Mesenchymal stem cell (in vitro differentiated cells and primary cell): ENCODE measurements at regions not wholly inside any gene's neighbourhood (a gene's known extent, or its start where the extent isn't known, plus 50 kb on each side); places are given as distances from the start of the nearest gene placed in this dataset.
"Not testable (repeated sequence)": the region's sequence is repeated elsewhere in the genome, so short reads cannot be mapped to it uniquely, and the experiment has no call there.

Experiments used
- DNase-seq: peaks from one replicate; pipeline ENCODE4 v3.0.0-alpha.2; 2013
- H2AFZ ChIP-seq: one replicate; pipeline ENCODE4 v1.6.1; 2013; ENCODE audit warnings: low read depth, mild to moderate bottlenecking, control low read depth, inconsistent platforms, low read length, moderate library complexity
- H2AK5ac ChIP-seq: 2 replicates; pipeline ENCODE4 v1.6.1; 2013; ENCODE audit warnings: low read length, moderate library complexity, mild to moderate bottlenecking, inconsistent platforms; ENCODE audit not compliant: severe bottlenecking
- H2BK120ac ChIP-seq: one replicate; pipeline ENCODE4 v1.6.1; 2013; ENCODE audit warnings: low read depth, mild to moderate bottlenecking, inconsistent platforms, low read length, moderate library complexity
- H2BK12ac ChIP-seq, 2 experiments: one replicate each; pipeline ENCODE4 v1.6.1; 2013; ENCODE audit warnings: inconsistent platforms in 2 of 2, low read length in 2 of 2, mild to moderate bottlenecking in 2 of 2, moderate library complexity in 2 of 2, control low read depth in 1 of 2
- H2BK15ac ChIP-seq: one replicate; pipeline ENCODE4 v1.6.1; 2013; ENCODE audit warnings: mild to moderate bottlenecking, low read depth, inconsistent platforms; ENCODE audit not compliant: poor library complexity, severe bottlenecking
- H2BK5ac ChIP-seq: 2 replicates; pipeline ENCODE4 v1.6.1; 2013; ENCODE audit warnings: low read depth, mild to moderate bottlenecking, low read length, control low read depth, inconsistent platforms; ENCODE audit not compliant: poor library complexity, severe bottlenecking
- H3K14ac ChIP-seq, 2 experiments: one replicate each; pipeline ENCODE4 v1.6.1; 2013; ENCODE audit warnings: inconsistent platforms in 2 of 2, low read length in 2 of 2, control low read depth in 1 of 2, mild to moderate bottlenecking in 1 of 2, moderate library complexity in 1 of 2
- H3K18ac ChIP-seq, 2 experiments: one replicate each; pipeline ENCODE4 v1.6.1; 2013; ENCODE audit warnings: inconsistent platforms in 2 of 2, low read length in 2 of 2, control low read depth in 1 of 2, low read depth in 1 of 2, mild to moderate bottlenecking in 1 of 2
- H3K23ac ChIP-seq, 2 experiments: one replicate each; pipeline ENCODE4 v1.6.1; 2013; ENCODE audit warnings: inconsistent platforms in 2 of 2, low read length in 2 of 2, mild to moderate bottlenecking in 2 of 2, moderate library complexity in 2 of 2, control low read depth in 1 of 2
- H3K27ac ChIP-seq: 2 replicates; pipeline ENCODE4 v1.5.1; 2013; ENCODE audit warnings: mild to moderate bottlenecking, moderate library complexity, low read length, control low read depth, inconsistent platforms; ENCODE audit not compliant: poor library complexity, severe bottlenecking
- H3K27me3 ChIP-seq, 2 experiments: 2 replicates each; pipeline versions ENCODE4 v1.6.1 to v1.7.0; 2013; ENCODE audit warnings: low read length in 2 of 2, mild to moderate bottlenecking in 2 of 2, moderate library complexity in 2 of 2, control low read depth in 1 of 2, inconsistent platforms in 1 of 2; ENCODE audit not compliant: control insufficient read depth in 1 of 2, insufficient read depth in 1 of 2
- H3K36me3 ChIP-seq, 2 experiments: 2 replicates each; pipeline versions ENCODE4 v1.6.1 to v1.7.0; 2013; ENCODE audit warnings: low read length in 2 of 2, control low read depth in 1 of 2, inconsistent platforms in 1 of 2, low read depth in 1 of 2, mild to moderate bottlenecking in 1 of 2; ENCODE audit not compliant: insufficient read depth in 2 of 2, control insufficient read depth in 1 of 2
- H3K4ac ChIP-seq, 2 experiments: one replicate each; pipeline ENCODE4 v1.6.1; 2013; ENCODE audit warnings: inconsistent platforms in 2 of 2, low read length in 2 of 2, mild to moderate bottlenecking in 2 of 2, moderate library complexity in 2 of 2, control low read depth in 1 of 2, low read depth in 1 of 2
- H3K4me1 ChIP-seq: 2 replicates; pipeline ENCODE4 v1.6.1; 2013; ENCODE audit warnings: low read depth, low read length, control low read depth; ENCODE audit not compliant: control insufficient read depth, insufficient read depth
- H3K4me2 ChIP-seq: 2 replicates; pipeline ENCODE4 v1.6.1; 2013; ENCODE audit warnings: low read length, mild to moderate bottlenecking, inconsistent platforms; ENCODE audit not compliant: poor library complexity, severe bottlenecking
- H3K4me3 ChIP-seq, 2 experiments: 2 replicates each; pipeline versions ENCODE4 v1.5.1 to v1.7.0; 2013; ENCODE audit warnings: low read length in 2 of 2, mild to moderate bottlenecking in 2 of 2, control low read depth in 1 of 2, low read depth in 1 of 2; ENCODE audit not compliant: insufficient read depth in 1 of 2
- H3K79me1 ChIP-seq: replicated peaks from 2 replicates; pipeline ENCODE4 v1.6.1; 2013; ENCODE audit warnings: mild to moderate bottlenecking, control low read depth, low read length, inconsistent platforms; ENCODE audit not compliant: poor library complexity, severe bottlenecking
- H3K9ac ChIP-seq: 2 replicates; pipeline ENCODE4 v1.7.0; 2013; ENCODE audit warnings: mild to moderate bottlenecking, low read length, moderate library complexity
- H3K9me3 ChIP-seq: 2 replicates; pipeline ENCODE4 v1.7.0; 2013; ENCODE audit warnings: mild to moderate bottlenecking, low read length; ENCODE audit not compliant: control insufficient read depth
- H4K8ac ChIP-seq: one replicate; pipeline ENCODE4 v1.6.1; 2013; ENCODE audit warnings: inconsistent platforms, mild to moderate bottlenecking, low read length, moderate library complexity
- H4K91ac ChIP-seq: one replicate; pipeline ENCODE4 v1.6.1; 2013; ENCODE audit warnings: mild to moderate bottlenecking, low read length, inconsistent platforms
- WGBS: methylation state at CpG from one replicate; pipeline ENCODE4 v1.1.7; 2013; ENCODE audit warnings: mixed read lengths; 5-methylcytosine and 5-hydroxymethylcytosine counted together

DNA sequence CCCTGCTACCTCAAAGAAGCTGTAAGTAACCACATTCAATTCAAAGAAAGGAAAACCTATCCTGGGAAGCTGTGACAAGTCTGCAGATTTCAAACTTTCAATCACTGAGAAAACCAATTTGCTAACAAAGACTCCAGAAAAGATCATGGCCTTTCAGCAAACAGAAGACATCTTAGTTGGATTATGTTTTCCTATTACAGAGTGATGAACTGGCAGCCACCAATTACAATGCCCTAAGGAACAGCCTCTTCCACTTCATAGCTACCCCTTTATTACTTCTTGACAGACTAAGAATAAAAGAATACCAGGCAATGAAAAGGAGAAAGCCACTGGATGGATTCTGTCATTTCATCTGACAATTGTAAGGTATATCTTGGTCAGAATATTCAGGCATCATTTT lies 128.2 kb upstream of the RASEF start:
- no peaks in the 10 kb centered on the region for H3K4me1 ChIP-seq
- H2BK5ac ChIP-seq, result no peak overlapping the region

DNA sequence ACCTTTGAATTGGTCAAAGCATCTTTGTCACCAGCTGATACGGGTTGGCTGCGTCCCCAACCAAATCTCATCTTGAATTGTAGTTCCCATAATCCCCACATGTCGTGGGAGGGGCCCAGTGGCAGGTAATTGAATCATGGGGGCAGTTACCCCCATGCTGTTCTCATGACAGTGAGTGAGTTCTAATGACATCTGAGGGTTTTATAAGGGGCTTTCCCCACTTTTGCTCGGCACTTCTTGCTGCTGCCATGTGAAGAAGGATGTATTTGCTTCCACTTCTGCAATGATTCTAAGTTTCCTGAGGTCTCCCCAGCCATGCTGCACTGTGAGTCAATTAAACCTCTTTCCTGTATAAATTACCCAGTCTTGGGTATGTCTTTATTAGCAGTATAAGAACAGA lies 126.1 kb upstream of the RASEF start:
- H4K91ac ChIP-seq, H3K4ac ChIP-seq, H3K36me3 ChIP-seq, H3K27ac ChIP-seq, H3K4me2 ChIP-seq, DNase-seq, H2BK12ac ChIP-seq, H3K4me3 ChIP-seq, H2AFZ ChIP-seq, H3K18ac ChIP-seq, H3K9ac ChIP-seq, H2AK5ac ChIP-seq, H3K14ac ChIP-seq, H4K8ac ChIP-seq, H3K9me3 ChIP-seq, H2BK120ac ChIP-seq, H2BK5ac ChIP-seq, H3K4me1 ChIP-seq, H2BK15ac ChIP-seq, H3K79me1 ChIP-seq: not testable (repeated sequence)
- peaks cover 11 to 26% of the 10 kb centered on the region in 2 experiments for H3K27me3 ChIP-seq
- peak overlapping the region in 1 of 2 experiments; percentile 70 for H3K23ac ChIP-seq
- WGBS, result 59% methylated on average over 4 of the region's 4 CpGs

More for the DNA sequence above, 128.2 kb upstream of the RASEF start:
- Histone ChIP-seq H3K4me2 (no peak overlapping the region), H3K27me3 (peaks cover 11 to 25% of the 10 kb centered on the region in 2 experiments), H3K27ac (no peak overlapping the region), H4K8ac (no peak overlapping the region), H3K4me3 (no peak overlapping the region), H3K4ac (no peak overlapping the region), H3K9me3 (no peaks in the 10 kb centered on the region), H2AFZ (no peak overlapping the region), H3K18ac (no peak overlapping the region), H4K91ac (no peak overlapping the region), H2BK12ac (no peak overlapping the region), H3K9ac (no peak overlapping the region), H2AK5ac (no peak overlapping the region), H3K23ac (no peak overlapping the region), H2BK15ac (no peak overlapping the region), H3K36me3 (no peaks in the 10 kb centered on the region), H3K79me1 (no peaks in the 10 kb centered on the region), H2BK120ac (no peak overlapping the region), H3K14ac (no peak overlapping the region)
- DNase-seq, result no peak

DNA sequence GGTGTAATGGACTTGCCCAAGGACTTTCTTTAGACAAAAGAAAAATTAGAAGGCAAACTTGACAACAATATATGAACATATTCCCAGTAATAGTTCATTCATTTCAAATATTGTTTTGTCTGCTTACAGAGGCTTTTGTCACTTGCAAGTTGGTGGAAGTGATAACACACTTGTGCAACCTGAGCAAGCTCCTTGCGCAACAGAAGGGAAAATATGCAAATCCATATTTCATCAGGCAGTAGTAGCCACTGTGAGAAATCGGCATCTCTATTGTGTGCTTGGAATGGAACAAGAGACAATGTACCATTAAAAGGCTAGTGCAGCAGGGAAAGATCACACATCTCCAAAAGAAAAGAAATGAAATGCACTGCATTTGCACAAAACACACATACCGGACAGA lies 125.3 kb upstream of the RASEF start:
- Histone ChIP-seq H3K23ac (no peak overlapping the region), H2BK5ac (no peak overlapping the region), H2BK12ac (no peak overlapping the region), H2BK15ac (no peak overlapping the region), H4K91ac (no peak overlapping the region), H2AK5ac (no peak overlapping the region), H3K27ac (no peak overlapping the region), H3K14ac (no peak overlapping the region), H3K4me1 (no peaks in the 10 kb centered on the region), H2BK120ac (no peak overlapping the region), H3K18ac (no peak overlapping the region), H3K4me3 (no peak overlapping the region), H3K27me3 (peaks cover 11 to 26% of the 10 kb centered on the region in 2 experiments), H3K9me3 (no peaks in the 10 kb centered on the region), H3K79me1 (no peaks in the 10 kb centered on the region), H3K4ac (no peak overlapping the region), H4K8ac (no peak overlapping the region), H2AFZ (no peak overlapping the region), H3K4me2 (no peak overlapping the region), H3K9ac (no peak overlapping the region), H3K36me3 (no peaks in the 10 kb centered on the region)
- DNase-seq, result no peak
- over 99% methylated on average over 3 of the region's 3 CpGs for WGBS

DNA sequence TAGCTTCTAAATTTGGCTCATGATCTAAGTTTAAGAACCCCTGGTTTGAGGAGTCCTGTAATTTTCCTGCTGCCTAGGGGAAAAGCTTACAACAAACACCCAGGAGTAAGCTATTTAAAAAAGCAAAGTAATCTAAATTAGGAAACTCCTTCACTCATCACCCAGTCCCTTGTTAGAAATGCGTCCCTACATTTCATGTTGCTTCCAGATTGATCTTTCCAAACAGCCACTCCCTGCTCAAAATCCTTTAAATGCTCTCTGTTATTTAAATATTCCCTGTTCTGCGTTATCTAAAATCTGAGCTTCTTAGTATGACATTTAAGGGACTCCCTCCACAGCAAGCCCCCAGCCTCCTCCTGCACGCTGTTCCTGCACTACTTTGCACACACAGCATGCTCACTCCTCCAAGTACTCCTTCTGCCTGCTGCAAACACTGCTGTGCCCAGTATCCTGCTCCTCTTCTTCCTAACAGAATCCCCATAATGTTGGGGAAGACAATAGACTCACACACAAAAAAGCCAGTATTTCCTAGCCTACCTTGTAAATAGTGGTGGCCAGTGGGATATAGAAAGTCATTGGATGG lies 123.3 kb upstream of the RASEF start:
- Histone ChIP-seq H3K4me2 (no peak overlapping the region), H4K8ac (no peak overlapping the region), H3K4me3 (no peak overlapping the region), H2BK5ac (no peak overlapping the region), H2BK15ac (no peak overlapping the region), H3K9ac (no peak overlapping the region), H3K18ac (no peak overlapping the region), H2BK120ac (no peak overlapping the region), H3K14ac (peak overlapping the region in 1 of 2 experiments; percentile 84), H2AFZ (no peak overlapping the region), H3K79me1 (no peaks in the 10 kb centered on the region), H2BK12ac (no peak overlapping the region), H3K4ac (no peak overlapping the region), H3K27ac (no peak overlapping the region), H3K9me3 (no peaks in the 10 kb centered on the region), H3K23ac (no peak overlapping the region), H2AK5ac (no peak overlapping the region), H3K4me1 (no peaks in the 10 kb centered on the region), H3K36me3 (no peaks in the 10 kb centered on the region), H4K91ac (peak overlapping the region; percentile 36), H3K27me3 (peaks cover 11 to 26% of the 10 kb centered on the region in 2 experiments)
- DNase-seq, result no peak
- WGBS, result 61% methylated on average over 3 of the region's 3 CpGs
